ENCODE measurements at regions not wholly inside any gene's neighbourhood (a gene's known extent, or its start where the extent isn't known, plus 50 kb on each side); places are given as distances from the start of the nearest gene placed in this dataset.

GRCh38 chr9:107229241-107229741 lies 53.8 kb upstream of the RAD23B start:
- DNase-seq (ENCODE audit: extremely low read depth, low read depth): no peak

Small RNAs in the stretch of these regions (small RNA-seq; reads per million reads assigned to genes)
- 0 reads per million in 2 experiments for gene AL807761.1

All from NCI-H460 (cell line).